Activated CD4-positive, alpha-beta memory T cell treated with anti-CD3 and anti-CD28 coated beads, Interleukin-2, amount 10 ng/mL, durations not matched to agents 7 days and 5 days (primary cell): ENCODE measurements at regions not wholly inside any gene's neighbourhood (a gene's known extent, or its start where the extent isn't known, plus 50 kb on each side); places are given as distances from the start of the nearest gene placed in this dataset.

Experiments used
- CTCF ChIA-PET: fragments of 350-600 bp; sonication (Branson Sonifier 250); formaldehyde crosslinking; loops from one replicate; lab custom pipeline; 2021; ENCODE audit warnings: antibody characterized with exemption, inconsistent platforms; lab: Charles Lee
- POLR2A ChIA-PET: fragments of 350-600 bp; sonication (Branson Sonifier 250); formaldehyde crosslinking; loops from one replicate; lab custom pipeline; 2021; ENCODE audit warnings: antibody characterized with exemption; lab: Charles Lee
- DNase-seq: peaks from one replicate; pipeline ENCODE4 v3.0.0-alpha.2; 2020
- H3K27ac Mint-ChIP-seq: one replicate; pipeline ENCODE4 v1.8.0; 2021; ENCODE audit warnings: mild to moderate bottlenecking, mixed read lengths
- H3K27me3 Mint-ChIP-seq: one replicate; pipeline ENCODE4 v1.8.0; 2021; ENCODE audit warnings: mixed read lengths
- H3K36me3 Mint-ChIP-seq: one replicate; pipeline ENCODE4 v1.8.0; 2021; ENCODE audit warnings: low read depth, mixed read lengths
- H3K4me1 Mint-ChIP-seq: one replicate; pipeline ENCODE4 v1.8.0; 2021; ENCODE audit warnings: mixed read lengths
- H3K4me3 Mint-ChIP-seq: one replicate; pipeline ENCODE4 v1.8.0; 2021; ENCODE audit warnings: mild to moderate bottlenecking, mixed read lengths
- H3K9me3 Mint-ChIP-seq: one replicate; pipeline ENCODE4 v1.8.0; 2021; ENCODE audit warnings: mixed read lengths

DNA sequence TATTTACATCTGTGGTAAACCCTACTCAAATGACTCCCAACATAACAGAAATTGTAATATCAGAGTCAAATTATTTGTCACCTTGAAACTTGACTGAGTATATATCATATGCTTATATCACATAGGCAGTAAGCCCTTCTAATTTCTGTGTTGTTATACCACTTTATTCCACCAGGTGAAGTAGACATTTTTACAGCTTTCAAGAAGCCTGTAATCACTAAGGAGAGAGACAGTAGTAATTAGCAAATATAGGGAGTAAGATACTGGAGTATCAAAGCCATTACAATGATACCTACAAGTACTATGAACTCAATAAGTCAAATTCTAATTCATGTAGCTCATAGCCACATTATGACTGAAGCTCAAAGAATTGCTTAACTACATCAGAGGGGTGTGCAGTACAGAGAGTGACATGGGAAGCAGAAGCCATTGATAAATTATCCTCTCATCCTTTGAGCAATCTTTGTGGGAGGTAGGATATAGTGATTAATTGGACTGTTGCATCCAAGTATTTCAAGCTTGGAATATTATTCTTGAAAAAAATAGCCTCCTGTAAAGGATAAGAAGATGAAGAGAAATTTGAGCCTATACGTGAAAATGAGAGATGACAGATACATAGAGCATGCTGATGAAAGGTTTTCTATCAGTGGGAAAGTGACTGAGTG lies 1005.9 kb downstream of the ZPLD1 start:
- no peak for DNase-seq
- Mint-ChIP-seq H3K9me3 (peaks cover 13% of the 10 kb centered on the region), H3K4me1 (no peaks in the 10 kb centered on the region), H3K27ac (no peak overlapping the region), H3K4me3 (no peak overlapping the region), H3K27me3 (no peaks in the 10 kb centered on the region), H3K36me3 (no peaks in the 10 kb centered on the region)
- CTCF ChIA-PET = no interaction called here
- POLR2A ChIA-PET = no interaction called here

DNA sequence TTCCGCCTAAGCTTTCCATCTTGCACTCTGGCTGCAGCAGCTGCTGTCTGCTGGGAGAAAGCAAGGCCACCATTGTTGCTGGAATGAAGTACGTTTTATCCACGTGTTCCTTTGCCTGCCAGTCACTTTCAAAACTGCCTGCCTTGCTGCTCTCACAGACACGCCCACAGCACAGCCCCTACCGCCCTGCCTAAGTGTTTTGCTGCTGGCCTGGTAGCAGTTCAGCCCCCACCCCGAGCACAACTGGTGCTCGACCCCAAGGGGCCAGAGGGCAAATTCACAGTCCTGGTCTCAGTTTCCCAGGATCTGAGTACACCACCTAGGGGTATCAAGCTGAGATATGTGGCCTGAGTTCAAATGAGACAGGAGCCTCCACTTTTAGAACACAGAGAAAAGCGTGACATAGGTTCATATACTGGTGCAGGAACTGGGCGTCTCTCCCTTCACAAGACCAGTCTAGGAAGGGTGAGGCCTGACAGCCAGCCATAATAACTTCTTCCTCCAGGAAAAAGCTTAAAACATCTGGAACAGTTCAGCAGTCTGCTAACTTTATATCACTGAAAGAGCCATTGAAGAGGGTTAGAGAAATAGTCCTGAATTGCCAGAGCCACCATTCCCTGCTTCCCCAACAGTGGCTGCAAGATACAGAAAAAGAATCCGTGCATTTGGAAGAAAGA lies 1012.3 kb downstream of the ZPLD1 start:
- Mint-ChIP-seq H3K27me3 (no peaks in the 10 kb centered on the region), H3K4me3 (no peak overlapping the region), H3K9me3 (no peaks in the 10 kb centered on the region), H3K4me1 (no peaks in the 10 kb centered on the region), H3K27ac (no peak overlapping the region), H3K36me3 (no peaks in the 10 kb centered on the region)
- DNase-seq = no peak
- ChIA-PET POLR2A (no interaction called here), CTCF (no interaction called here)

DNA sequence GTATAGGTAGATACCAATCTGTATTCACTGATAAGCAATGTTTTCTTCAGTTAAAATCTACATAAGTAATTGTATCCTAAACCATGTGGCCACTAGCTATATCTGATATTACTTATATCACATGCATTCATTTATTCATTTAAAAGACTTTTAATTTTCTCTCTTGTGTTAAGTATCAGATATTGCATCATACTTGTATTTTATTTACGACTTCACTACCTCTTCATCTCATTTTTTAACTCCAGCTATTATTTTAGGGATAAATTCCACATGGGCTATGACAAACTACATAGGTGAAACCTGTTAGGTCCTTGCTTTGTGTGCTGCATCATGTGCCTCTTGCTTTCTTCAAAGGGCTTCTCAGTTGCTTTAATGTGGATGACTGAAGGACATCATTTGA lies 1018.3 kb downstream of the ZPLD1 start:
- CTCF ChIA-PET = interaction anchor here (0.6 kb wide), 1 partner anchor 775 kb away, joined by 3 read pairs; no protein-coding TSS in a partner anchor
- H3K27me3 Mint-ChIP-seq = no peaks in the 10 kb centered on the region
- POLR2A ChIA-PET = no interaction called here
- no peak for DNase-seq
- no peaks in the 10 kb centered on the region for H3K4me1 Mint-ChIP-seq
- H3K4me3 Mint-ChIP-seq = no peak overlapping the region
- H3K9me3 Mint-ChIP-seq = no peaks in the 10 kb centered on the region
- no peak overlapping the region for H3K27ac Mint-ChIP-seq
- no peaks in the 10 kb centered on the region for H3K36me3 Mint-ChIP-seq

DNA sequence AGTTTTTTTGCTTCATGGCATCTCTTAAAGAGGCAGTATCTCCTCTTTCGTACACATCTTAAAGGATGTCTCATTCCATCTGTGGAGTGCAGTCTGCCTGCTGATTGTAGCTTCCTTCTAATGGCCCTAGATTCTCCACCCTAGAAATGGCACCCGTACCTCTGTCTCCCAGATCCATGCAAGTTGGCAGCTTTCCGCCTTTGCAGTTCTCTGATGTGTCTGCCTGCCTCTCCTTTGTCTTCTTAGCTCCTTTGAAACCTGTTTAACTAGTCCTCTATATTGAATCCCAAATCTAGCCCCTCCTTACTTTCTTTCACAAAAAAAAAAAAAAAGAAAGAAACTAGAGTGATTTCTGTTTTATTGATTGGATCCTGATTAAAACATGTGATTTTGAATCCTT lies 1025.0 kb downstream of the ZPLD1 start:
- H3K4me1 Mint-ChIP-seq = no peaks in the 10 kb centered on the region
- no peaks in the 10 kb centered on the region for H3K27me3 Mint-ChIP-seq
- H3K4me3 Mint-ChIP-seq = no peak overlapping the region
- POLR2A ChIA-PET = no interaction called here
- peaks cover 4% of the 10 kb centered on the region for H3K9me3 Mint-ChIP-seq
- no peak for DNase-seq
- CTCF ChIA-PET = no interaction called here
- H3K27ac Mint-ChIP-seq = no peak overlapping the region
- no peaks in the 10 kb centered on the region for H3K36me3 Mint-ChIP-seq

DNA sequence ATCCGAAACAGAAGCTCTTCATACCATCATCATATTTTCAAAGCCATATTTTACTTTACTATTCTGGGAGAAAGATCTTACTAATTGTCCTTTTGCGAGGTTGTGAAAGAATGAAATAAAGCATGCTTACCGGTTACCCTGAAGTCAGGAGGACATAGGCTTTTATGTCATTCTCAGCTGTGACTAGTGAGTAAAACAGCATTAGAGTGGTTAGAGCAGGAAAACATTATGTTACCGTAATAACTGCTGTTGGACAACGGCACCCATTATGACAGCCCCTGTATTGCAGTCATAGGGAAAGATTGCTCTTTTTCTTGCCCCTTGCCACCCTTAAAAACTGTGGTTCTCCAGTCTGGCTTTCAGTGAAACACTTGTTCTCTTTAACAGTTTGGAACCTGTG lies 1035.7 kb downstream of the ZPLD1 start:
- no peak overlapping the region for H3K27ac Mint-ChIP-seq
- no peaks in the 10 kb centered on the region for H3K36me3 Mint-ChIP-seq
- no peak for DNase-seq
- no peaks in the 10 kb centered on the region for H3K4me1 Mint-ChIP-seq
- ChIA-PET POLR2A (no interaction called here), CTCF (no interaction called here)
- H3K27me3 Mint-ChIP-seq = no peaks in the 10 kb centered on the region
- H3K9me3 Mint-ChIP-seq = no peaks in the 10 kb centered on the region
- H3K4me3 Mint-ChIP-seq = no peak overlapping the region

DNA sequence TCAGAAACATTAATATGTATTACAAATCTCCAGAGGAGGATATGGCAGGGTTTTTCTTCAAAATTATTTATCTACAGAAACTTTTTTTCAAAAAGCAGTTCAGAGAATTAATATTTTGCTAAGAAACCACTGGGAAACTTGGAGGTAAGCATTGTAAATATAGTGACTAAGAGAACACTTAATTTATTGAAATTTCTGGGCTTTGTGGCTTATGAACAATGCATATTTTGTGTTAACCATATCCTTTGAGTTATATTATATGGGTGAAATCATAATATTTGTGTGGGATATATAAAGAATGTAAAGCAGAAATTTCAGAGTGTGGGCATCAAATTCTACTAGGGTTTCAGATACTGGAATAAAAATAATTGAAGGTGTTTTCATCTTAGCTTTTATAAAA lies 1059.2 kb downstream of the ZPLD1 start:
- Mint-ChIP-seq H3K27ac (no peak overlapping the region), H3K4me1 (no peaks in the 10 kb centered on the region), H3K9me3 (no peaks in the 10 kb centered on the region), H3K4me3 (no peak overlapping the region), H3K36me3 (no peaks in the 10 kb centered on the region), H3K27me3 (no peaks in the 10 kb centered on the region)
- CTCF ChIA-PET = no interaction called here
- DNase-seq = no peak
- POLR2A ChIA-PET = no interaction called here

DNA sequence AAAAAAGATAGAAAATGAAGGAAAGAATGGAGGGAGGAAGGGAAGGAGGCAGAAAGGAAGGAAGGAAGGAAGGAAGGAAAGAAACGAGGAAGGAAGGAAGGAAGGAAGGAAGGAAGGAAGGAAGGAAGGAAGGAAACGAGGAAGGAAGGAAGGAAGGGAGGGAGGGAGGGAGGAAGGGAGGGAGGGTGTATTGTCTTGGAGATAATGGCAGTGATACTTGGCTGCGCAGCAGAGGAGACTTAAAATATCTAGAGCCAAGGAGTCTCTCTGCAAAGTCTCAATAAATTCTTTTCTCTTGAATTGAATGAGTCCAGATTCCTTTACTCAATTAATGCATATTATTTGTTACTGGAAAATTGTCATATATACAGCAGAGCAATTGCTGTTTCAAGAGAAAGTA lies 1059.7 kb downstream of the ZPLD1 start:
- H3K27me3 Mint-ChIP-seq = no peaks in the 10 kb centered on the region
- CTCF ChIA-PET = no interaction called here
- POLR2A ChIA-PET = no interaction called here
- DNase-seq = no peak
- H3K27ac Mint-ChIP-seq = no peak overlapping the region
- no peak overlapping the region for H3K4me3 Mint-ChIP-seq
- H3K4me1 Mint-ChIP-seq = no peaks in the 10 kb centered on the region
- no peaks in the 10 kb centered on the region for H3K9me3 Mint-ChIP-seq
- no peaks in the 10 kb centered on the region for H3K36me3 Mint-ChIP-seq

DNA sequence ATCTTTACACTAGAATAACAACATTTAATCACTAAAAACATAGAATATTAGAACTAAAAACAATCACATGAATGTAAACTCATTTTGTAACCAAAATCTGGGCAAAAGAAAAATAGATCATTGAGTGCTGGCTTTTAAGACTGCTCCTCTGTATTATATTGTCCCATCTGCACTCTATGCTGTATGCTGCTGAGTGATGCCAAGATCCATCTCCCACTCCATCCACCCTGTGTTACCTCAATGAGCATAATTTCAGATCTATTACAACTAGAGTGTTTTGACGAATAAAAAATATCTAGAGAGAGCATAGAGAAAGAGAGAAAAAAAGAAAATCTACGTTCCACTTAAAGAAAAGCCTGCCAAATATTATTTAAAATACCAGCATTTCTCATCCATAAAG lies 1060.4 kb downstream of the ZPLD1 start:
- no peaks in the 10 kb centered on the region for H3K36me3 Mint-ChIP-seq
- POLR2A ChIA-PET = no interaction called here
- H3K27me3 Mint-ChIP-seq = no peaks in the 10 kb centered on the region
- H3K4me1 Mint-ChIP-seq = no peaks in the 10 kb centered on the region
- no peak for DNase-seq
- H3K4me3 Mint-ChIP-seq = no peak overlapping the region
- H3K9me3 Mint-ChIP-seq = peaks cover 6% of the 10 kb centered on the region
- CTCF ChIA-PET = no interaction called here
- no peak overlapping the region for H3K27ac Mint-ChIP-seq

DNA sequence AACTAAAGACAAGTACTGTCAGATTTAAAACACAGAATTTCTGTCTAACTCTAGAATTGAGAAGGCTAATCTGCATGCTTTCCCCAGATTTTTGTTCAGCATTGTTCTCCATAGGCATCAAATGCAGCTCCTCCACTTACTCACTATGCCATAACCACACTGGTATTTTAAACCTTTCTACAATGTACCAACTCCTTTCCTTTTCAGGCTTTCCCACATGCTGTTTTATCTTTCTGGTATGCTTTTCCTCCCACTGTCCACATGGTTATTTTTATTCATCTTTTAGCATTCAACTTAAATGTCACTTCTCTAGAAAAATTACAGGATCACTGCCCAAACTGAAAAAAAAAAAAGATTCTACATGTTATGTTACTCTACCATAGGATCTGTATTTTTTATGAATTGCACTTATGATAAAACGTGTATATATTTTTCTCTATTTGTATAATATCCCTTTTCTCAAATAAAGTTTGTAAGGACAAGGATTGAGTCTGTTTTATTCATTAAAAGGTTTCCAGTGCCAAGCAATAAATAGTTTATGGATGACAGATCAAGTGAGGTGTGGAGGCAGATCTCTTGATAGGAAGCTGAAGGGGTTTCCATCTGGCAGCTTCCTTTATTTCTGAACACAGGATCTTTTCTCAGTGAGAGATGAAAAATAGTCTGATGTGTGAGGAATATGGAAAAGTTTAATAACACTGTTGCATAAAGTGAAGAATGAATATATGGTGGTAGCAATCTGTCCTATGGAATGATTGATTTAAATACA lies 1064.5 kb downstream of the ZPLD1 start:
- no peaks in the 10 kb centered on the region for H3K27me3 Mint-ChIP-seq
- H3K9me3 Mint-ChIP-seq = peaks cover 6% of the 10 kb centered on the region
- H3K27ac Mint-ChIP-seq = no peak overlapping the region
- no peaks in the 10 kb centered on the region for H3K4me1 Mint-ChIP-seq
- no peak overlapping the region for H3K4me3 Mint-ChIP-seq
- H3K36me3 Mint-ChIP-seq = no peaks in the 10 kb centered on the region
- POLR2A ChIA-PET = no interaction called here
- no peak for DNase-seq
- CTCF ChIA-PET = no interaction called here

DNA sequence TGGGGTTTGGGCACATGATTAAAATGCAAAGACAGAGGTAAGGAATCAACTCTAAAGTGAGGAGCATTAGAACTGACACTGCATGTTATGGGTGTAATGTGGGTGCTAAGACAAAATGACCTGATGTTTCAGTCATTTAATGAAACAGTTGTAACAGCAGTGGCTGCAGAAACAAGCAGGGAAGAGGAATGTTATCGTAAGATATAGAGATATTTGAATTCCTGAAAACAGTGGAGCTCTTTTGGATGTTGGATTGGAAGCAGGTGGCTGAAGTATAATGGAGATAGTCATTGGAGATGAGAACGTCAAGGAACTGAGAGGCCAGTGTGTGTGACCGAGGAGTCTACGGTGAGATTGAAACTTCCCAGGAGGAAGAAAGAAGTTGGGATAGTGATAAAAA lies 1065.2 kb downstream of the ZPLD1 start:
- ChIA-PET POLR2A (no interaction called here), CTCF (no interaction called here)
- no peak for DNase-seq
- Mint-ChIP-seq H3K36me3 (no peaks in the 10 kb centered on the region), H3K4me3 (no peak overlapping the region), H3K9me3 (peaks cover 6% of the 10 kb centered on the region), H3K27me3 (no peaks in the 10 kb centered on the region), H3K4me1 (no peaks in the 10 kb centered on the region), H3K27ac (no peak overlapping the region)

DNA sequence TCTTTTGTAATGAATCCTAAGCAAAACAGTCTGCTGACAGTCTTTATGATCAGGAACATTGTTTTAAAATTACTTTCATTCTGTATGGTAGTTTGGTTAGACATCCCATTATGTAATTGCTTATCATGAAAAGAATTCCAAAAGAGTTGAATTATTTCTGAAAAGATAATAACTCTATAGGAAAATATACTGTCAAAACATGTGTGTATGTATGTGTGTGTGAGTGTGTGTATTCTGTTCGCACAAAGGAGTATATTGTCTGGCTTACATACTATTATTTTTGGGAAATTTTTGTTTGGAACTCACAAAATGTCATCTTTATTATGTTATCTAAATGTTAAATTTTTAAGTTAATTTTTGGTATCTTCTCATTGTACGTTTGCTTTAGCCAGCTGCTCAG lies 1075.9 kb downstream of the ZPLD1 start:
- Mint-ChIP-seq H3K4me3 (no peak overlapping the region), H3K9me3 (no peaks in the 10 kb centered on the region), H3K27ac (no peak overlapping the region), H3K4me1 (no peaks in the 10 kb centered on the region), H3K27me3 (no peaks in the 10 kb centered on the region), H3K36me3 (no peaks in the 10 kb centered on the region)
- POLR2A ChIA-PET = no interaction called here
- CTCF ChIA-PET = no interaction called here
- DNase-seq = no peak

DNA sequence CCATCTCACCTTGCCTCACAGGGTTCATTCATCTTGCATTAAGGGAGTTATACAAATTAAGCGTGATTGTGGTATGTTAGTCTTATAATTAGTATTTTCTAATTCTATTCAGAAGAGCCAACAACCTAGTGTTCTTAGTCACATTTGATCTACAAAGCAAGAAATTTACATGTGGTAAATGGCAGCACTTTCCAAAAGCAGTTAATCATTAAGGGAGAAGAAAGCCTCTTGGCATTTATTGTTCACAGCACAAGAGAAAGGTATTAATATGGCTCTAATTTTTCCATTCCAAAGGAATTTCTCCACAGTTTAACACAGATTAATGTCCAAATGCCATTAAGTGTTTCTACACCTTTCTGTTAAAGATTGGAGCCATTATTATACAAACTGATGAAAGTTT lies 1077.1 kb downstream of the ZPLD1 start:
- no peaks in the 10 kb centered on the region for H3K27me3 Mint-ChIP-seq
- ChIA-PET POLR2A (no interaction called here), CTCF (no interaction called here)
- H3K36me3 Mint-ChIP-seq = no peaks in the 10 kb centered on the region
- no peak overlapping the region for H3K27ac Mint-ChIP-seq
- H3K4me1 Mint-ChIP-seq = no peaks in the 10 kb centered on the region
- DNase-seq = no peak
- no peaks in the 10 kb centered on the region for H3K9me3 Mint-ChIP-seq
- no peak overlapping the region for H3K4me3 Mint-ChIP-seq

DNA sequence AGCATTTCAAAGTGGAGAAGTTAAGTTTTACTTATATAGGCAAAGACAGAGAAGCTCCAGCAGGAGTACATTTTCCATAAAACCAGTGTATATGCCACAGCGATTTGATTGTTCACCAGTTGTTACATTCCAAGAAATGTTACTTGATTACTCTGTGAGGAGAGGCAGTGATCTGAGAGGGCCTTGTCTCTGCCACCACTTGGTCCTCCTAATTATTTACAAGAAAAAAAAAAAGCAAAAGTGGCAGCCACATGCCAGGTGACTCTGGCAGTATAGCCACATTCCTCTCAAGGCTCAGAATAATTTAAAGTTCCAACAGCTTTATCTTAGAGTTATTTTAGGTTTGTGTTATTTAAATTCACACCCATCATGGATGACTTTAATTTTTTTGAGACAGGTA lies 1077.8 kb downstream of the ZPLD1 start:
- DNase-seq = no peak
- Mint-ChIP-seq H3K4me3 (no peak overlapping the region), H3K27ac (no peak overlapping the region), H3K27me3 (no peaks in the 10 kb centered on the region), H3K4me1 (no peaks in the 10 kb centered on the region), H3K36me3 (no peaks in the 10 kb centered on the region), H3K9me3 (no peaks in the 10 kb centered on the region)
- ChIA-PET CTCF (interaction anchor here (1.0 kb wide), 1 partner anchor 838 kb away, joined by 3 read pairs; no protein-coding TSS in a partner anchor), POLR2A (no interaction called here)
